CD4-positive, alpha-beta T cell (primary cell): ENCODE measurements at regions not wholly inside any gene's neighbourhood (a gene's known extent, or its start where the extent isn't known, plus 50 kb on each side); places are given as distances from the start of the nearest gene placed in this dataset.

Experiments
- ATAC-seq: fragments of 200-7000 bp; cut with Tn5 transposase; one replicate; pipeline ENCODE4 v1.10.0; 2022; ENCODE audit warnings: mild to moderate bottlenecking; ENCODE audit not compliant: poor library complexity
- CTCF ChIA-PET: fragments of 350-600 bp; sonication (Branson Sonifier 250); formaldehyde crosslinking; loops from one replicate; lab custom pipeline; 2021; ENCODE audit warnings: antibody characterized with exemption, inconsistent platforms; lab: Charles Lee
- POLR2A ChIA-PET: fragments of 350-600 bp; sonication (Branson Sonifier 250); formaldehyde crosslinking; loops from one replicate; lab custom pipeline; 2021; ENCODE audit warnings: antibody characterized with exemption, inconsistent platforms; lab: Charles Lee
- DNase-seq, 14 experiments: peaks; one replicate each; pipeline ENCODE4 v3.0.0-alpha.2; 2013 to 2020; ENCODE audit warnings: mixed read lengths in 2 of 14
- H3K27ac ChIP-seq, 2 donors: one replicate each; pipeline versions ENCODE4 v1.5.1 to v1.7.0; 2013; ENCODE audit warnings: low read length in 2 of 2, low read depth in 1 of 2, mild to moderate bottlenecking in 1 of 2
- H3K27me3 ChIP-seq, 2 experiments: 1 replicate in 1 of 2; 2 replicates in 1 of 2; pipeline versions ENCODE4 v1.6.1 to v1.7.0; 2013; ENCODE audit warnings: low read length in 2 of 2, control low read depth in 1 of 2, mild to moderate bottlenecking in 1 of 2, moderate library complexity in 1 of 2; ENCODE audit not compliant: insufficient read depth in 2 of 2, control insufficient read depth in 1 of 2
- H3K36me3 ChIP-seq: one replicate; pipeline ENCODE4 v1.6.1; 2013; ENCODE audit warnings: low read length, control low read depth; ENCODE audit not compliant: insufficient read depth
- H3K4me1 ChIP-seq: one replicate; pipeline ENCODE4 v1.6.1; 2013; ENCODE audit warnings: low read length, control low read depth; ENCODE audit not compliant: insufficient read depth
- H3K4me3 ChIP-seq: one replicate; pipeline ENCODE4 v1.5.1; 2013; ENCODE audit warnings: mild to moderate bottlenecking, low read length, moderate library complexity
- H3K9me3 ChIP-seq, 2 experiments: 1 replicate in 1 of 2; 2 replicates in 1 of 2; pipeline versions ENCODE4 v1.6.1 to v1.7.0; 2013; ENCODE audit warnings: low read length in 2 of 2, mild to moderate bottlenecking in 2 of 2, control low read depth in 1 of 2, moderate library complexity in 1 of 2; ENCODE audit not compliant: control insufficient read depth in 1 of 2, insufficient read depth in 1 of 2
- H3K27ac Mint-ChIP-seq: one replicate; pipeline ENCODE4 v1.8.0; 2020; ENCODE audit warnings: mixed read lengths
- H3K27me3 Mint-ChIP-seq: one replicate; pipeline ENCODE4 v1.8.0; 2021; ENCODE audit warnings: mixed read lengths
- H3K36me3 Mint-ChIP-seq: one replicate; pipeline ENCODE4 v1.8.0; 2021; ENCODE audit warnings: low read depth, mixed read lengths
- H3K4me1 Mint-ChIP-seq: one replicate; pipeline ENCODE4 v1.8.0; 2021; ENCODE audit warnings: low read depth, mixed read lengths
- H3K4me3 Mint-ChIP-seq: one replicate; pipeline ENCODE4 v1.8.0; 2020; ENCODE audit warnings: mild to moderate bottlenecking, mixed read lengths
- H3K9me3 Mint-ChIP-seq: one replicate; pipeline ENCODE4 v1.8.0; 2020; ENCODE audit warnings: mixed read lengths
- CTCF ChIP-seq: fragments of 200-600 bp; IDR thresholded peaks from one replicate; pipeline ENCODE4 v1.8.0; 2022; ENCODE audit warnings: antibody characterized with exemption, mild to moderate bottlenecking
- intact Hi-C, 2 experiments: fragments of 100-400 bp; cut with DNase I in 1 of 2; cut with micrococcal nuclease in 1 of 2; formaldehyde crosslinking; loops; one replicate each; pipeline versions ENCODE4 v1.15.1 to v1.9.0; 2023 to 2025; cut with DNase I, micrococcal nuclease

- CTCF ChIA-PET: no interaction called here
- Mint-ChIP-seq H3K27ac (no peak overlapping the region), H3K9me3 (no peaks in the 10 kb centered on the region)
Observed at GRCh38 chr6:141726248-141726647, 406.5 kb upstream of the GJE1 start.

GRCh38 chr6:141724731-141725130 lies 408.0 kb upstream of the GJE1 start:
- DNase-seq (no peak), ATAC-seq (no peak)
- no peaks in the 10 kb centered on the region for H3K36me3 Mint-ChIP-seq
- H3K4me3 ChIP-seq: no peak overlapping the region
- H3K27ac Mint-ChIP-seq: no peak overlapping the region
- CTCF ChIA-PET: no interaction called here
- POLR2A ChIA-PET: no interaction called here
- no peaks in the 10 kb centered on the region for H3K4me1 ChIP-seq
- no peaks in the 10 kb centered on the region for H3K27me3 Mint-ChIP-seq
- H3K27me3 ChIP-seq: no peaks in the 10 kb centered on the region
- peaks cover 0 to 4% of the 10 kb centered on the region in 2 experiments for H3K9me3 ChIP-seq
- no peaks in the 10 kb centered on the region for H3K36me3 ChIP-seq
- no peak for TF ChIP-seq CTCF
- H3K27ac ChIP-seq: no peak overlapping the region
- no peaks in the 10 kb centered on the region for H3K4me1 Mint-ChIP-seq
- H3K4me3 Mint-ChIP-seq: no peak overlapping the region
- H3K9me3 Mint-ChIP-seq: no peaks in the 10 kb centered on the region
- intact Hi-C loops: no loop called here

More at GRCh38 chr6:141726248-141726647, 406.5 kb upstream of the GJE1 start:
- Histone ChIP-seq H3K4me3 (no peak overlapping the region), H3K27ac (no peak overlapping the region), H3K36me3 (no peaks in the 10 kb centered on the region), H3K27me3 (no peaks in the 10 kb centered on the region), H3K4me1 (no peaks in the 10 kb centered on the region), H3K9me3 (peaks cover 0 to 4% of the 10 kb centered on the region in 2 experiments)
- H3K27me3 Mint-ChIP-seq: no peaks in the 10 kb centered on the region
- TF ChIP-seq CTCF: no peak
- H3K36me3 Mint-ChIP-seq: no peaks in the 10 kb centered on the region
- no peaks in the 10 kb centered on the region for H3K4me1 Mint-ChIP-seq
- no peak for DNase-seq
- POLR2A ChIA-PET: no interaction called here
- intact Hi-C loops: no loop called here
- H3K4me3 Mint-ChIP-seq: no peak overlapping the region
- ATAC-seq: no peak

- no peak for TF ChIP-seq CTCF
- POLR2A ChIA-PET: interaction anchor here (0.6 kb wide), 1 partner anchor 728 kb away, joined by 3 read pairs; no protein-coding TSS in a partner anchor
Observed at GRCh38 chr6:141719476-141719875, 413.2 kb upstream of the GJE1 start.

More at GRCh38 chr6:141719476-141719875, 413.2 kb upstream of the GJE1 start:
- DNase-seq (no peak), ATAC-seq (no peak)
- H3K9me3 ChIP-seq: no peaks in the 10 kb centered on the region
- H3K4me1 ChIP-seq: no peaks in the 10 kb centered on the region
- intact Hi-C loops: no loop called here
- Mint-ChIP-seq H3K27me3 (no peaks in the 10 kb centered on the region), H3K9me3 (no peaks in the 10 kb centered on the region), H3K27ac (no peak overlapping the region), H3K36me3 (no peaks in the 10 kb centered on the region), H3K4me3 (no peak overlapping the region), H3K4me1 (no peaks in the 10 kb centered on the region)
- CTCF ChIA-PET: no interaction called here
- H3K27me3 ChIP-seq: no peaks in the 10 kb centered on the region
- H3K4me3 ChIP-seq: no peak overlapping the region
- no peaks in the 10 kb centered on the region for H3K36me3 ChIP-seq
- H3K27ac ChIP-seq: no peak overlapping the region
